MM.1S (cell line): ENCODE measurements at regions not wholly inside any gene's neighbourhood (a gene's known extent, or its start where the extent isn't known, plus 50 kb on each side); places are given as distances from the start of the nearest gene placed in this dataset.

Experiments used
- DNase-seq: peaks from one replicate; pipeline ENCODE4 v3.0.0-alpha.2; 2015
- H2AFZ ChIP-seq: fragments of 300-600 bp; sonication (generic); 2 replicates; pipeline ENCODE4 v1.6.0; 2016; ENCODE audit warnings: antibody characterized with exemption, low read length
- H3F3A ChIP-seq: fragments of 300-600 bp; sonication (generic); 2 replicates; pipeline ENCODE4 v1.6.1; 2016; ENCODE audit warnings: mild to moderate bottlenecking, antibody characterized with exemption, low read length, moderate library complexity, mixed read lengths; ENCODE audit not compliant: insufficient read depth
- H3K27ac ChIP-seq: fragments of 300-600 bp; sonication (generic); 2 replicates; pipeline ENCODE4 v1.5.1; 2016; ENCODE audit warnings: mild to moderate bottlenecking, low read length
- H3K27me3 ChIP-seq: fragments of 300-600 bp; sonication (generic); replicated peaks from 2 replicates; pipeline ENCODE4 v1.6.0; 2016; ENCODE audit warnings: low read length; ENCODE audit not compliant: insufficient read depth
- H3K36me3 ChIP-seq: fragments of 300-600 bp; sonication (generic); replicated peaks from 2 replicates; pipeline ENCODE4 v1.6.1; 2016; ENCODE audit warnings: mild to moderate bottlenecking, low read length, mixed read lengths; ENCODE audit not compliant: insufficient read depth
- H3K4me1 ChIP-seq: fragments of 300-600 bp; sonication (generic); 2 replicates; pipeline ENCODE4 v1.6.1; 2016; ENCODE audit warnings: low read length, mixed read lengths
- H3K4me2 ChIP-seq: fragments of 300-600 bp; sonication (generic); 2 replicates; pipeline ENCODE4 v1.6.0; 2016; ENCODE audit warnings: low read depth, low read length
- H3K4me3 ChIP-seq: fragments of 300-600 bp; sonication (generic); 2 replicates; pipeline ENCODE4 v1.5.1; 2016; ENCODE audit warnings: low read length, mixed read lengths
- H3K79me2 ChIP-seq: fragments of 300-600 bp; sonication (generic); 2 replicates; pipeline ENCODE4 v1.6.1; 2016; ENCODE audit warnings: mixed run types, low read length, mixed read lengths
- H3K9ac ChIP-seq: fragments of 300-600 bp; sonication (generic); 2 replicates; pipeline ENCODE4 v1.6.1; 2016; ENCODE audit warnings: low read length, mixed read lengths
- H3K9me2 ChIP-seq: fragments of 300-600 bp; sonication (generic); replicated peaks from 2 replicates; pipeline ENCODE4 v1.6.1; 2016; ENCODE audit warnings: mild to moderate bottlenecking, low read length, mixed read lengths; ENCODE audit not compliant: insufficient read depth
- H3K9me3 ChIP-seq: fragments of 300-600 bp; sonication (generic); replicated peaks from 2 replicates; pipeline ENCODE4 v1.6.1; 2016; ENCODE audit warnings: mild to moderate bottlenecking, low read length, mixed read lengths; ENCODE audit not compliant: insufficient read depth
- H4K20me1 ChIP-seq: fragments of 300-600 bp; sonication (generic); 2 replicates; pipeline ENCODE4 v1.6.1; 2016; ENCODE audit warnings: mild to moderate bottlenecking, low read length, moderate library complexity, mixed read lengths; ENCODE audit not compliant: insufficient read depth
- EZH2 ChIP-seq: fragments of 300-600 bp; sonication (generic); optimal IDR thresholded peaks from 2 replicates; pipeline ENCODE3; 2017; ENCODE audit warnings: low read depth, mild to moderate bottlenecking, antibody characterized with exemption, low read length, mixed read lengths
- EZH2phosphoT487 ChIP-seq: fragments of 300-600 bp; sonication (generic); IDR thresholded peaks from 2 replicates; pipeline ENCODE4 v1.6.1; 2018; ENCODE audit warnings: antibody characterized with exemption, low read length
- TF ChIP-seq, protein P1 (sequence below): fragments of 300-600 bp; sonication (generic); IDR thresholded peaks from 2 replicates; pipeline ENCODE4 v1.5.1; 2016; ENCODE audit warnings: antibody characterized with exemption, low read length, mixed read lengths

DNA sequence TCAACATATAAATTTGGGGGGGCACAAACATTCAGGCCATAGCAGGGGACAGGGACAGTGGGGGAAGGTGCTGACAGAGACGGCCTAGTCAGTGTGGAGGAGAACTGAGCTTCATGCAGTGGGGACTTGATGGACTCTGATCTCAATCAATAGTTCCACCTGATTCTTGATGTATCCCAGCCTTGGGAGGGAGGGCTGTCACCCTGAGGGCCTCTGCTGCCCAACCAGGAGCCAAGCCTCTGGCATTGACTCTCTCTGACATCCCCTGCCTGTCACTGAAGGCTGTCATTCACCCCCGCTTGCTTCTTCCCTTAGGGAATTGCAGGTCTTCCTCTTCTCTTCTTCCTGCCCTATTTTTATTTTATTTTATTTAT lies 180.6 kb upstream of the TAB2 start:
- H3K4me2 ChIP-seq = no peak overlapping the region
- H3K9me3 ChIP-seq = no peaks in the 10 kb centered on the region
- H3K4me3 ChIP-seq = no peak overlapping the region
- no peaks in the 10 kb centered on the region for H3K36me3 ChIP-seq
- no peaks in the 10 kb centered on the region for H4K20me1 ChIP-seq
- H3K9me2 ChIP-seq = no peaks in the 10 kb centered on the region
- H3K27ac ChIP-seq = no peak overlapping the region
- H3K4me1 ChIP-seq = no peaks in the 10 kb centered on the region
- H3K27me3 ChIP-seq = no peaks in the 10 kb centered on the region
- no peak for DNase-seq
- no peaks in the 10 kb centered on the region for H3K79me2 ChIP-seq
- H3K9ac ChIP-seq = no peak overlapping the region
- H3F3A ChIP-seq = no peaks in the 10 kb centered on the region
- TF ChIP-seq EZH2phosphoT487 (no peak), EZH2 (no peak)
- TF ChIP-seq, protein P1, sequence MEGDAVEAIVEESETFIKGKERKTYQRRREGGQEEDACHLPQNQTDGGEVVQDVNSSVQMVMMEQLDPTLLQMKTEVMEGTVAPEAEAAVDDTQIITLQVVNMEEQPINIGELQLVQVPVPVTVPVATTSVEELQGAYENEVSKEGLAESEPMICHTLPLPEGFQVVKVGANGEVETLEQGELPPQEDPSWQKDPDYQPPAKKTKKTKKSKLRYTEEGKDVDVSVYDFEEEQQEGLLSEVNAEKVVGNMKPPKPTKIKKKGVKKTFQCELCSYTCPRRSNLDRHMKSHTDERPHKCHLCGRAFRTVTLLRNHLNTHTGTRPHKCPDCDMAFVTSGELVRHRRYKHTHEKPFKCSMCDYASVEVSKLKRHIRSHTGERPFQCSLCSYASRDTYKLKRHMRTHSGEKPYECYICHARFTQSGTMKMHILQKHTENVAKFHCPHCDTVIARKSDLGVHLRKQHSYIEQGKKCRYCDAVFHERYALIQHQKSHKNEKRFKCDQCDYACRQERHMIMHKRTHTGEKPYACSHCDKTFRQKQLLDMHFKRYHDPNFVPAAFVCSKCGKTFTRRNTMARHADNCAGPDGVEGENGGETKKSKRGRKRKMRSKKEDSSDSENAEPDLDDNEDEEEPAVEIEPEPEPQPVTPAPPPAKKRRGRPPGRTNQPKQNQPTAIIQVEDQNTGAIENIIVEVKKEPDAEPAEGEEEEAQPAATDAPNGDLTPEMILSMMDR = no peak
- no peak overlapping the region for H2AFZ ChIP-seq

DNA sequence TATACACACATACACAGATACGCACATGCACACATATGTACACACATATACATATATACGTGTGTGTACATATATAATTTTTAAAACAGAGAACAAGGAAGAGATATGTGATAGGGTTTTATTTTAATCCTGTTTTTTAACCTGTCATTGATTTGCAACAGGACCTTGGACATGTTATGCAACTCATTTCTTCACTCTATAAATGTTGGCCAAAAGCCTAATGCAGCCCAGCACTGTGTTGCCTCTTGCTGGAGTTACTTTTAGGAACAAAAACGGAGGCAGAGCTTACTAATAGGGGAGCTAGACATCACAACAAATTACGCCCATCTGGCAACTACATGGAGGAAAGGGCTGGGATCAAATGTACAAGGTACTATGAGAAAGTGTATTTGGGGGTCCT lies 179.9 kb upstream of the TAB2 start:
- Histone ChIP-seq H3K4me1 (no peaks in the 10 kb centered on the region), H3K9ac (no peak overlapping the region), H3K9me3 (no peaks in the 10 kb centered on the region), H3K36me3 (no peaks in the 10 kb centered on the region), H4K20me1 (no peaks in the 10 kb centered on the region), H3K4me2 (no peak overlapping the region), H3K27ac (no peak overlapping the region), H3K4me3 (no peak overlapping the region), H3K27me3 (no peaks in the 10 kb centered on the region), H3F3A (no peaks in the 10 kb centered on the region), H3K79me2 (no peaks in the 10 kb centered on the region), H2AFZ (no peak overlapping the region), H3K9me2 (no peaks in the 10 kb centered on the region)
- no peak for DNase-seq
- TF ChIP-seq EZH2 = no peak
- TF ChIP-seq EZH2phosphoT487 = no peak
- TF ChIP-seq, protein P1 = no peak

DNA sequence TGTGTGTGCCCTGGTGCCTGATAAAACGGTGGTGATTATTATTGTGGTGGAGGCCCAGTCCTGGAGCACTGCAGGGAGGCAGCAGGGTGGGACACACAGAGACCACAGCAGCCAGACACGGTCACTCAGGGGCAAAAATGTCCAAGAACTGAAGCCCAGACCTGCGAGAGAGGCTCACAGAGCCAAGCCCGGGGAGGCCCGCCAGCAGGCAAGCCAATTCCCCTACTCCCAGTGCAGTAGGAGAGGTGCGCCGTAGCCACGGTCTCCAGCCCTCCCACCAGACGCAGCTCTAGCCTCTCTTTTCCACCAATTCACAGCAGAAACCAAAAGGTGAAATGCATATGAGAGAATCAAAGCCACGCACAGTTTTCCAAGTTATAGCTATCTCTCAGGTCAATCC lies 179.4 kb upstream of the TAB2 start:
- Histone ChIP-seq H4K20me1 (no peaks in the 10 kb centered on the region), H3K9me2 (no peaks in the 10 kb centered on the region), H3K27me3 (no peaks in the 10 kb centered on the region), H3F3A (no peaks in the 10 kb centered on the region), H3K4me3 (no peak overlapping the region), H3K27ac (no peak overlapping the region), H3K9me3 (no peaks in the 10 kb centered on the region), H2AFZ (no peak overlapping the region), H3K4me2 (no peak overlapping the region), H3K79me2 (no peaks in the 10 kb centered on the region), H3K9ac (no peak overlapping the region), H3K36me3 (no peaks in the 10 kb centered on the region), H3K4me1 (no peaks in the 10 kb centered on the region)
- no peak for DNase-seq
- TF ChIP-seq, protein P1 = no peak
